ENCODE measurements at regions not wholly inside any gene's neighbourhood (a gene's known extent, or its start where the extent isn't known, plus 50 kb on each side); places are given as distances from the start of the nearest gene placed in this dataset.
"Not testable (repeated sequence)": the region's sequence is repeated elsewhere in the genome, so short reads cannot be mapped to it uniquely, and the experiment has no call there.

GRCh38 chr3:106299300-106300098 is 430.7 kb upstream of the CBLB start:
- H3K9me3 ChIP-seq (ENCODE audit: insufficient read depth, low read length), result no peaks in the 10 kb centered on the region
- no peak for DNase-seq (ENCODE audit: low read depth, low spot score)
- H3K27me3 ChIP-seq (ENCODE audit: insufficient read depth, insufficient read length), result no peaks in the 10 kb centered on the region
- H3K36me3 ChIP-seq (ENCODE audit: insufficient read depth, insufficient read length, low read length), result no peaks in the 10 kb centered on the region
- no peak overlapping the region for H3K4me3 ChIP-seq (ENCODE audit: insufficient read length, low read depth)
- H3K9ac ChIP-seq (ENCODE audit: insufficient read length, low read depth), result no peak overlapping the region
- no peaks in the 10 kb centered on the region for H3K4me1 ChIP-seq (ENCODE audit: insufficient read depth, insufficient read length)
- TF ChIP-seq SUZ12 (IDR thresholded peaks at IDR 0.05; ENCODE audit: extremely low read depth, insufficient read depth, insufficient read length), result no peak
- TF ChIP-seq ZNF274 (IDR thresholded peaks at IDR 0.05; ENCODE audit: low read depth, low read length), result no peak
- no peak for TF ChIP-seq YY1 (IDR thresholded peaks at IDR 0.05; ENCODE audit: insufficient read depth, insufficient read length)

GRCh38 chr3:106302451-106303221 is 433.8 kb upstream of the CBLB start:
- no peak for TF ChIP-seq YY1 (IDR thresholded peaks at IDR 0.05; ENCODE audit: insufficient read depth, insufficient read length)
- H3K4me3 ChIP-seq (ENCODE audit: insufficient read length, low read depth), result no peak overlapping the region
- no peaks in the 10 kb centered on the region for H3K4me1 ChIP-seq (ENCODE audit: insufficient read depth, insufficient read length)
- no peak for DNase-seq (ENCODE audit: low read depth, low spot score)
- no peaks in the 10 kb centered on the region for H3K9me3 ChIP-seq (ENCODE audit: insufficient read depth, low read length)
- H3K9ac ChIP-seq (ENCODE audit: insufficient read length, low read depth), result no peak overlapping the region
- H3K27me3 ChIP-seq (ENCODE audit: insufficient read depth, insufficient read length), result no peaks in the 10 kb centered on the region
- H3K36me3 ChIP-seq (ENCODE audit: insufficient read depth, insufficient read length, low read length), result no peaks in the 10 kb centered on the region

DNA sequence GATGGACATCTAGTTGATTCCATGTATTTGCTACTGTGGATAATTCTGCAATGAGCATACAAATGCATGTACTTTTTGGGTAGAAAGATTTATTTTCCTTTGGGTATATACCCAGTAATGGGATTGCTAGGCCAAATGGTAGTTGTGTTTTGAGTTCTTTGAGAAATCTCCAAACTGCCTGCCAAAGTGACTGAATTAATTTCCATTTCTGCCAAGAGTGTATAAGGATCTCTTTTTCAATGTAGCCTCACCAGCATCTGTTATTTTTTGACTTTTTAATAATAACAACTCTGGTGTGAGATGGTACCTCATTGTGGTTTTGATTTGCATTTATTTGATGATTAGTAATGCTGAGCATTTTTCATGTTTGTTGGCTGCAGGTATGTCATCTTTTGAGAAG is 435.0 kb upstream of the CBLB start:
- Histone ChIP-seq H3K36me3 (ENCODE audit: insufficient read depth, insufficient read length, low read length) (no peaks in the 10 kb centered on the region), H3K4me1 (ENCODE audit: insufficient read depth, insufficient read length) (no peaks in the 10 kb centered on the region), H3K9me3 (ENCODE audit: insufficient read depth, low read length) (no peaks in the 10 kb centered on the region), H3K9ac (ENCODE audit: insufficient read length, low read depth) (no peak overlapping the region), H3K4me3 (ENCODE audit: insufficient read length, low read depth) (no peak overlapping the region), H3K27me3 (ENCODE audit: insufficient read depth, insufficient read length) (no peaks in the 10 kb centered on the region)
- TF ChIP-seq SUZ12 (IDR thresholded peaks at IDR 0.05; ENCODE audit: extremely low read depth, insufficient read depth, insufficient read length), result no peak
- no peak for TF ChIP-seq ZNF274 (IDR thresholded peaks at IDR 0.05; ENCODE audit: low read depth, low read length)
- TF ChIP-seq YY1 (IDR thresholded peaks at IDR 0.05; ENCODE audit: insufficient read depth, insufficient read length), result no peak
- no peak for DNase-seq (ENCODE audit: low read depth, low spot score)

- Histone ChIP-seq H3K27me3 (ENCODE audit: insufficient read depth, insufficient read length) (no peaks in the 10 kb centered on the region), H3K9me3 (ENCODE audit: insufficient read depth, low read length) (no peaks in the 10 kb centered on the region), H3K9ac (ENCODE audit: insufficient read length, low read depth) (no peak overlapping the region), H3K36me3 (ENCODE audit: insufficient read depth, insufficient read length, low read length) (no peaks in the 10 kb centered on the region), H3K4me3 (ENCODE audit: insufficient read length, low read depth) (no peak overlapping the region), H3K4me1 (ENCODE audit: insufficient read depth, insufficient read length) (no peaks in the 10 kb centered on the region)
- TF ChIP-seq YY1 (IDR thresholded peaks at IDR 0.05; ENCODE audit: insufficient read depth, insufficient read length) (no peak), ZNF274 (IDR thresholded peaks at IDR 0.05; ENCODE audit: low read depth, low read length) (no peak), SUZ12 (IDR thresholded peaks at IDR 0.05; ENCODE audit: extremely low read depth, insufficient read depth, insufficient read length) (no peak)
- DNase-seq (ENCODE audit: low read depth, low spot score), result no peak
Measured at GRCh38 chr3:106305127-106305526, 436.3 kb upstream of the CBLB start.

GRCh38 chr3:106305882-106306435 is 437.1 kb upstream of the CBLB start:
- no peaks in the 10 kb centered on the region for H3K4me1 ChIP-seq (ENCODE audit: insufficient read depth, insufficient read length)
- TF ChIP-seq SUZ12 (IDR thresholded peaks at IDR 0.05; ENCODE audit: extremely low read depth, insufficient read depth, insufficient read length) (no peak), YY1 (IDR thresholded peaks at IDR 0.05; ENCODE audit: insufficient read depth, insufficient read length) (no peak), ZNF274 (IDR thresholded peaks at IDR 0.05; ENCODE audit: low read depth, low read length) (no peak)
- H3K9me3 ChIP-seq (ENCODE audit: insufficient read depth, low read length), result no peaks in the 10 kb centered on the region
- no peak for DNase-seq (ENCODE audit: low read depth, low spot score)
- no peak overlapping the region for H3K4me3 ChIP-seq (ENCODE audit: insufficient read length, low read depth)
- H3K36me3 ChIP-seq (ENCODE audit: insufficient read depth, insufficient read length, low read length), result no peaks in the 10 kb centered on the region
- H3K27me3 ChIP-seq (ENCODE audit: insufficient read depth, insufficient read length), result no peaks in the 10 kb centered on the region
- H3K9ac ChIP-seq (ENCODE audit: insufficient read length, low read depth), result no peak overlapping the region

DNA sequence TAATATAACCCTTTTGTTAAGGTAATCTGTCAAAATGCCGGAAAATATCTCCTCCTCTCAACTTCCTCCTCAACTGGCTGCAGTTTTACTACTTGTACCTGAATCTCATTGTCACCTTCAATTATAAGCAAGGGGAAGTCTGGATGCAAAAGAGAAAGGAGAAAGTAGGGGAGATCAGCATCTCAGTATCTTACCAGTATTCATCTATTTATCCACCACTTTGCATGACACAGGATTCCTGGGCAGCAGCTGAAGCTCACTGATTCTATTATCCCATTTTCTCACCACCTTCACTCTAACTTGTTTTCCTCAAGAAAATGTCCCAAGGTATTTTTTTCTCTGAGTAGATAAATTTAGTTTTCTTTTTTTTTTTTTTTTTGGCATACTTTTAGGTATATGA is 440.5 kb upstream of the CBLB start:
- no peak for TF ChIP-seq SUZ12 (IDR thresholded peaks at IDR 0.05; ENCODE audit: extremely low read depth, insufficient read depth, insufficient read length)
- no peak for TF ChIP-seq ZNF274 (IDR thresholded peaks at IDR 0.05; ENCODE audit: low read depth, low read length)
- TF ChIP-seq YY1 (IDR thresholded peaks at IDR 0.05; ENCODE audit: insufficient read depth, insufficient read length), result no peak
- Histone ChIP-seq H3K4me3 (ENCODE audit: insufficient read length, low read depth) (no peak overlapping the region), H3K9ac (ENCODE audit: insufficient read length, low read depth) (no peak overlapping the region), H3K4me1 (ENCODE audit: insufficient read depth, insufficient read length) (no peaks in the 10 kb centered on the region), H3K9me3 (ENCODE audit: insufficient read depth, low read length) (no peaks in the 10 kb centered on the region), H3K27me3 (ENCODE audit: insufficient read depth, insufficient read length) (no peaks in the 10 kb centered on the region), H3K36me3 (ENCODE audit: insufficient read depth, insufficient read length, low read length) (no peaks in the 10 kb centered on the region)
- peak; percentile 36 for DNase-seq (ENCODE audit: low read depth, low spot score)

GRCh38 chr3:106309798-106310197 is 441.0 kb upstream of the CBLB start:
- not testable (repeated sequence) for H3K36me3 ChIP-seq (ENCODE audit: insufficient read depth, insufficient read length, low read length); H3K9me3 ChIP-seq (ENCODE audit: insufficient read depth, low read length)

More at GRCh38 chr3:106309798-106310197, 441.0 kb upstream of the CBLB start:
- H3K4me1 ChIP-seq (ENCODE audit: insufficient read depth, insufficient read length); H3K27me3 ChIP-seq (ENCODE audit: insufficient read depth, insufficient read length); H3K9ac ChIP-seq (ENCODE audit: insufficient read length, low read depth); DNase-seq (ENCODE audit: low read depth, low spot score); H3K4me3 ChIP-seq (ENCODE audit: insufficient read length, low read depth): not testable (repeated sequence)
